SK-N-SH (cell line): ENCODE measurements at regions not wholly inside any gene's neighbourhood (a gene's known extent, or its start where the extent isn't known, plus 50 kb on each side); places are given as distances from the start of the nearest gene placed in this dataset.

Source experiments
- CTCF ChIA-PET: fragments of 300-600, 350-600 bp; formaldehyde crosslinking; extraction: SDS; loops from one replicate; lab custom pipeline; 2021; lab: Yijun Ruan, JAX
- POLR2A ChIA-PET: fragments of 350-600 bp; sonication (Branson Sonifier 250); formaldehyde crosslinking; extraction: SDS; loops from one replicate; lab custom pipeline; 2020; ENCODE audit warnings: antibody characterized with exemption, inconsistent platforms; lab: Yijun Ruan, JAX
- DNase-seq: peaks from one replicate; pipeline ENCODE4 v3.0.0; 2012
- H2AFZ ChIP-seq: fragments of 200-600 bp; sonication (generic); 2 replicates; pipeline ENCODE4 v1.8.1; 2016; ENCODE audit warnings: antibody characterized with exemption, mild to moderate bottlenecking, low read depth
- H3F3A ChIP-seq: fragments of 200-600 bp; sonication (generic); replicated peaks from 2 replicates; pipeline ENCODE3; 2016; ENCODE audit warnings: antibody characterized with exemption, mild to moderate bottlenecking; ENCODE audit not compliant: insufficient read depth
- H3K27ac ChIP-seq, 2 experiments: fragments of 200-500 bp in 1 of 2; fragments of 200-600 bp in 1 of 2; sonication (Bioruptor generic) in 1 of 2; sonication (generic), shearing (Covaris generic) in 1 of 2; 2 replicates each; pipeline versions ENCODE4 v1.5.1 to v1.6.1; 2014 to 2016; ENCODE audit warnings: low read depth in 2 of 2, inconsistent platforms in 1 of 2, low read length in 1 of 2, mild to moderate bottlenecking in 1 of 2, mixed read lengths in 1 of 2
- H3K27me3 ChIP-seq: fragments of 200-600 bp; sonication (generic), shearing (Covaris generic); 2 replicates; pipeline ENCODE4 v1.6.1; 2016; ENCODE audit warnings: mixed run types; ENCODE audit not compliant: insufficient read depth
- H3K36me3 ChIP-seq, 2 experiments: fragments of 200-500 bp in 1 of 2; fragments of 200-600 bp in 1 of 2; sonication (Bioruptor generic) in 1 of 2; sonication (generic) in 1 of 2; replicated peaks in 1 of 2; 2 replicates each; pipeline versions ENCODE3 to v1.5.1; 2014 to 2016; ENCODE audit warnings: low read length in 1 of 2, mild to moderate bottlenecking in 1 of 2; ENCODE audit not compliant: insufficient read depth in 2 of 2, control insufficient read depth in 1 of 2
- H3K4me1 ChIP-seq, 2 experiments: fragments of 200-500 bp in 1 of 2; fragments of 200-600 bp in 1 of 2; sonication (Bioruptor generic) in 1 of 2; sonication (generic), shearing (Covaris generic) in 1 of 2; 2 replicates each; pipeline versions ENCODE4 v1.5.1 to v1.6.1; 2014 to 2016; ENCODE audit warnings: low read depth in 1 of 2, low read length in 1 of 2, mixed run types in 1 of 2; ENCODE audit not compliant: insufficient read depth in 2 of 2, control insufficient read depth in 1 of 2
- H3K4me2 ChIP-seq: fragments of 200-600 bp; sonication (generic), shearing (Covaris generic); 2 replicates; pipeline ENCODE4 v1.6.1; 2017; ENCODE audit warnings: mixed run types
- H3K4me3 ChIP-seq, 2 experiments: fragments of 200-500 bp in 1 of 2; fragments of 200-600 bp in 1 of 2; sonication (Bioruptor generic) in 1 of 2; sonication (generic), shearing (Covaris generic) in 1 of 2; 2 replicates each; pipeline versions ENCODE4 v1.5.1 to v1.8.1; 2014 to 2016; ENCODE audit warnings: low read depth in 2 of 2, inconsistent platforms in 1 of 2, low read length in 1 of 2, mild to moderate bottlenecking in 1 of 2, mixed read lengths in 1 of 2, moderate library complexity in 1 of 2
- H3K79me2 ChIP-seq: fragments of 200-600 bp; sonication (generic); 2 replicates; pipeline ENCODE4 v1.8.1; 2017; ENCODE audit warnings: mild to moderate bottlenecking; ENCODE audit not compliant: insufficient read depth
- H3K9ac ChIP-seq: fragments of 200-600 bp; sonication (generic); 2 replicates; pipeline ENCODE4 v1.6.1; 2017; ENCODE audit warnings: mixed run types
- H3K9me2 ChIP-seq: fragments of 200-600 bp; sonication (generic); 2 replicates; pipeline ENCODE4 v1.6.1; 2017; ENCODE audit warnings: mixed run types
- H3K9me3 ChIP-seq: fragments of 200-600 bp; sonication (generic); 2 replicates; pipeline ENCODE4 v1.6.1; 2017; ENCODE audit warnings: mixed run types, mild to moderate bottlenecking, moderate library complexity
- H4K20me1 ChIP-seq: fragments of 200-600 bp; sonication (generic); 2 replicates; pipeline ENCODE4 v1.6.1; 2017; ENCODE audit warnings: mild to moderate bottlenecking, mixed run types; ENCODE audit not compliant: insufficient read depth
- FOXM1 ChIP-seq: IDR thresholded peaks from 2 replicates; pipeline ENCODE4 v1.4.0; 2012; ENCODE audit warnings: low read depth, mild to moderate bottlenecking
- NFIC ChIP-seq: IDR thresholded peaks from 2 replicates; pipeline ENCODE4 v1.4.0; 2012; ENCODE audit warnings: borderline replicate concordance
- PBX3 ChIP-seq: IDR thresholded peaks from 2 replicates; pipeline ENCODE4; 2012
- RCOR1 ChIP-seq: fragments of 150-350 bp; IDR thresholded peaks from 2 replicates; pipeline ENCODE4 v1.6.1; 2017; ENCODE audit warnings: antibody characterized with exemption, low read length
- TCF12 ChIP-seq: IDR thresholded peaks from 2 replicates; pipeline ENCODE4 v1.4.0; 2012
- USF1 ChIP-seq: IDR thresholded peaks from 2 replicates; pipeline ENCODE4 v1.4.0; 2012; ENCODE audit warnings: low read depth, borderline replicate concordance
- ZBTB33 ChIP-seq: IDR thresholded peaks from 2 replicates; pipeline ENCODE4 v1.4.0; 2012; ENCODE audit warnings: low read depth, borderline replicate concordance
- WGBS: methylation state at CpG from one replicate; pipeline ENCODE4 v1.1.6; 2017; ENCODE audit warnings: low lambda C conversion rate; 5-methylcytosine and 5-hydroxymethylcytosine counted together

- no peak for TF ChIP-seq ZBTB33
- no peak for TF ChIP-seq PBX3
- TF ChIP-seq, all 33 proteins: peak for 0
Measured at GRCh38 chr14:86625637-86626036, 1095.7 kb downstream of the FLRT2 start (continued).

GRCh38 chr14:86619726-86620125 lies 1089.8 kb downstream of the FLRT2 start:
- H3K79me2 ChIP-seq = no peaks in the 10 kb centered on the region

GRCh38 chr14:86613786-86614185 lies 1083.8 kb downstream of the FLRT2 start:
- CTCF ChIA-PET = interaction anchor here (0.6 kb wide), 1 partner anchor 1116 kb away, joined by 3 read pairs; no protein-coding TSS in a partner anchor
- DNase-seq = no peak
- Histone ChIP-seq H4K20me1 (no peaks in the 10 kb centered on the region), H3K27me3 (no peaks in the 10 kb centered on the region), H3K9ac (no peak overlapping the region), H3K36me3 (no peaks in the 10 kb centered on the region), H3K27ac (no peak overlapping the region), H3K4me2 (no peak overlapping the region), H3K79me2 (no peaks in the 10 kb centered on the region), H2AFZ (no peak overlapping the region), H3K4me3 (no peak overlapping the region), H3K9me3 (no peaks in the 10 kb centered on the region), H3K4me1 (no peaks in the 10 kb centered on the region), H3F3A (no peaks in the 10 kb centered on the region), H3K9me2 (no peaks in the 10 kb centered on the region)
- POLR2A ChIA-PET = no interaction called here
- WGBS = 9% methylated on average over 1 of the region's 1 CpG
- no peak for TF ChIP-seq USF1

More at GRCh38 chr14:86619726-86620125, 1089.8 kb downstream of the FLRT2 start:
- H3K9me3 ChIP-seq = no peaks in the 10 kb centered on the region
- no peak overlapping the region for H3K4me2 ChIP-seq
- POLR2A ChIA-PET = no interaction called here
- no peak overlapping the region for H3K4me3 ChIP-seq
- H3K9me2 ChIP-seq = no peaks in the 10 kb centered on the region
- H3F3A ChIP-seq = no peaks in the 10 kb centered on the region
- H3K27me3 ChIP-seq = no peaks in the 10 kb centered on the region
- no peaks in the 10 kb centered on the region for H3K4me1 ChIP-seq
- no peak for DNase-seq
- CTCF ChIA-PET = no interaction called here
- H3K36me3 ChIP-seq = no peaks in the 10 kb centered on the region
- H3K27ac ChIP-seq = no peak overlapping the region
- 0% methylated on average over 2 of the region's 2 CpGs for WGBS
- H2AFZ ChIP-seq = no peak overlapping the region
- no peak overlapping the region for H3K9ac ChIP-seq
- no peaks in the 10 kb centered on the region for H4K20me1 ChIP-seq
- TF ChIP-seq TCF12 (no peak), NFIC (no peak), FOXM1 (no peak), RCOR1 (no peak)
